GM23248 (cell line): ENCODE measurements at regions not wholly inside any gene's neighbourhood (a gene's known extent, or its start where the extent isn't known, plus 50 kb on each side); places are given as distances from the start of the nearest gene placed in this dataset.

Experiments used
- DNase-seq: peaks from one replicate; pipeline ENCODE4 v3.0.0-alpha.2; 2015
- H2AFZ ChIP-seq: fragments of 200-600 bp; sonication (generic); 2 replicates; pipeline ENCODE4 v1.6.1; 2016; ENCODE audit warnings: antibody characterized with exemption
- H3F3A ChIP-seq: fragments of 200-600 bp; sonication (generic); 2 replicates; pipeline ENCODE4 v1.6.1; 2016; ENCODE audit warnings: mild to moderate bottlenecking, antibody characterized with exemption, mixed run types; ENCODE audit not compliant: insufficient read depth
- H3K27ac ChIP-seq: fragments of 200-600 bp; sonication (generic); 2 replicates; pipeline ENCODE4 v1.5.1; 2016; ENCODE audit warnings: mild to moderate bottlenecking
- H3K27me3 ChIP-seq: fragments of 200-600 bp; sonication (generic); replicated peaks from 2 replicates; pipeline ENCODE4 v1.6.1; 2016; ENCODE audit warnings: mild to moderate bottlenecking; ENCODE audit not compliant: insufficient read depth
- H3K36me3 ChIP-seq: fragments of 200-600 bp; sonication (generic); 2 replicates; pipeline ENCODE4 v1.6.1; 2016; ENCODE audit warnings: low read depth, mild to moderate bottlenecking
- H3K4me1 ChIP-seq: fragments of 200-600 bp; sonication (generic); 2 replicates; pipeline ENCODE4 v1.6.1; 2016; ENCODE audit warnings: mild to moderate bottlenecking; ENCODE audit not compliant: insufficient read depth
- H3K4me2 ChIP-seq: fragments of 200-600 bp; sonication (generic); one replicate; pipeline ENCODE4 v1.6.1; 2016; ENCODE audit warnings: mild to moderate bottlenecking; ENCODE audit not compliant: unreplicated experiment
- H3K4me3 ChIP-seq: fragments of 200-600 bp; sonication (generic); 2 replicates; pipeline ENCODE4 v1.5.1; 2016; ENCODE audit warnings: mild to moderate bottlenecking
- H3K79me2 ChIP-seq: fragments of 200-600 bp; sonication (generic); 2 replicates; pipeline ENCODE4 v1.6.1; 2016; ENCODE audit warnings: mild to moderate bottlenecking; ENCODE audit not compliant: insufficient read depth
- H3K9ac ChIP-seq: fragments of 200-600 bp; sonication (generic); 2 replicates; pipeline ENCODE4 v1.6.1; 2016; ENCODE audit warnings: mild to moderate bottlenecking
- H3K9me2 ChIP-seq: fragments of 200-600 bp; sonication (generic); 2 replicates; pipeline ENCODE4 v1.6.1; 2016; ENCODE audit warnings: mixed run types, mild to moderate bottlenecking, moderate library complexity; ENCODE audit not compliant: insufficient read depth
- H3K9me3 ChIP-seq: fragments of 200-600 bp; sonication (generic); one replicate; pipeline ENCODE4 v1.6.1; 2017; ENCODE audit warnings: low read depth
- H4K20me1 ChIP-seq: fragments of 200-600 bp; sonication (generic); 2 replicates; pipeline ENCODE4 v1.6.0; 2016; ENCODE audit not compliant: insufficient read depth
- EZH2 ChIP-seq: fragments of 200-600 bp; sonication (generic); IDR thresholded peaks from 2 replicates; pipeline ENCODE4 v1.6.1; 2018; ENCODE audit warnings: antibody characterized with exemption, mild to moderate bottlenecking; ENCODE audit not compliant: insufficient read depth, poor library complexity, severe bottlenecking
- EZH2phosphoT487 ChIP-seq: fragments of 200-600 bp; sonication (generic); IDR thresholded peaks from 2 replicates; pipeline ENCODE4 v1.6.1; 2018; ENCODE audit warnings: antibody characterized with exemption, moderate library complexity, mild to moderate bottlenecking, low read depth; ENCODE audit not compliant: insufficient read depth
- WGBS, 2 experiments: methylation state at CpG; one replicate each; pipeline ENCODE4 v1.1.6; 2015 to 2017; ENCODE audit warnings: low lambda C conversion rate in 2 of 2, low coverage in 1 of 2; ENCODE audit errors: missing lambda C conversion rate in 2 of 2; 5-methylcytosine and 5-hydroxymethylcytosine counted together
- in situ Hi-C: fragments of 300-500 bp; cut with MboI; formaldehyde crosslinking; loops from 2 replicates; pipeline ENCODE4 v1.15.0; 2020

DNA sequence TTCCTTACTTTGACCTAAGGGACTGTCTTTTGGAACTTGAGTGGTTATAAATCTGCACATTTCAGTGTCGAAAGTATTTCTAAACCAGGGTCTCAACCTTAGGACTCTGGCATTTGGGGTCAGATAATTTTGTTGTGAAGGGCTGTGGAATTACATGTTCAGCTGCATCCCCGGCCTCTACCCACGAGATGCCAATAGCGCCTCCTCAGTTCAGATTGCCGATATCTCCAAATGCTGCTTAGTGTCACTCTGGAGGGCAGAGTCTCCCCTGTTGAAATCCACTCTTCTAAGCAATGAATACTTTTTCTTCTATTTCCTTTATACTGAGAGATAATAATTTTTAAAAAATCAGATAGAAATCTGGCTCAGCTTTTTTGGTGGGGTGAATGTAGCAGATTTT lies 379.4 kb upstream of the RGS6 start:
- TF ChIP-seq EZH2 (no peak), EZH2phosphoT487 (no peak)
- Histone ChIP-seq H3K4me1 (peaks cover 25% of the 10 kb centered on the region), H3K36me3 (no peaks in the 10 kb centered on the region), H3K4me3 (no peak overlapping the region), H3K9me3 (no peaks in the 10 kb centered on the region), H3K4me2 (no peak overlapping the region), H3K79me2 (peaks cover 86% of the 10 kb centered on the region), H3K27ac (no peak overlapping the region), H4K20me1 (no peaks in the 10 kb centered on the region), H3F3A (peaks cover 33% of the 10 kb centered on the region), H3K9ac (no peak overlapping the region), H3K27me3 (no peaks in the 10 kb centered on the region), H3K9me2 (no peaks in the 10 kb centered on the region), H2AFZ (no peak overlapping the region)
- in situ Hi-C loops: no loop called here
- no peak for DNase-seq
- 95 to 97% methylated on average over 5 of the region's 5 CpGs for WGBS, 2 experiments

DNA sequence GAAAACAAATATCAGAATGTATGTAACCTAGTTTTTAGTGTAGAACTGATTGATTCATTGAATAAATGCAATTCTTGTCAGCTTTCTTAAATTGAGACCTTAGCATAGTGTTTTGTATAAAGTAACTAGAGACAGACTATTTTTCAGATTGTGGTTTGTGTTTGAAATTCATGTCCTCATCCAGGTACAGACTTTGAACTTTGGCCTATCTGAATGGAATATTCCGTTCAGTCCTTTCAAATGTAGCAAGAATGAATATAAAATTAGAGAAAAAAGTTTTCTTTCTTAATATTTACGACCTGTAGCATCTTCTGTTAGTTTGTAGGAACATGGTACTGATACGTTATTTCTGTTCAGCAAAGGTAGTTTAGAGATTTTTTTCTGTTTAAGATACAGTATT lies 378.4 kb upstream of the RGS6 start:
- H3K9ac ChIP-seq: no peak overlapping the region
- no peaks in the 10 kb centered on the region for H3K27me3 ChIP-seq
- DNase-seq: no peak
- no peaks in the 10 kb centered on the region for H3K36me3 ChIP-seq
- H3K9me3 ChIP-seq: no peaks in the 10 kb centered on the region
- H3K4me3 ChIP-seq: no peak overlapping the region
- TF ChIP-seq EZH2: no peak
- no peak for TF ChIP-seq EZH2phosphoT487
- in situ Hi-C loops: no loop called here
- H4K20me1 ChIP-seq: no peaks in the 10 kb centered on the region
- 90 to 96% methylated on average over 3 of the region's 3 CpGs for WGBS, 2 experiments
- H3K4me2 ChIP-seq: no peak overlapping the region
- H3K79me2 ChIP-seq: peaks cover 86% of the 10 kb centered on the region
- H3K27ac ChIP-seq: no peak overlapping the region
- no peaks in the 10 kb centered on the region for H3K9me2 ChIP-seq
- H3F3A ChIP-seq: peaks cover 33% of the 10 kb centered on the region
- H2AFZ ChIP-seq: no peak overlapping the region
- peaks cover 25% of the 10 kb centered on the region for H3K4me1 ChIP-seq

DNA sequence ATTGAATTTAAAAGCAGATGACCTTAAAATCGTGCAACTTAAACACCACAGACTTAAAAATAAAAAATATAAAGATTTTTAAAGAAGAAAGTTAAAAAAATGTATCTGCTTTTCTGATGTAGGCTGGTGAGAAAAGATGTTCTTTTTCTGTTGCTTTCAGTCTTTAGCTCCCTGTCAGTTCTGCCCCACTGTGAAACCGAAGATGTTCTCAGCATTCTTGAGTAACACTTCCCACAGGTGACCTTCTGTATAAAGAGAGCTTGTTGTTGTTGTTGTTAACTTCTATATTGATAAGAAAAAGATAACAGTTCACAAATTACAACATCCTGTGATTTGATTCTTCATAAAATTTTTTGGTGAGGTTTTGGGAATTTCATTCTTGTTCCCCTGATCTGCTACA lies 377.9 kb upstream of the RGS6 start:
- H3K27me3 ChIP-seq: no peaks in the 10 kb centered on the region
- H3F3A ChIP-seq: peaks cover 33% of the 10 kb centered on the region
- H3K9me3 ChIP-seq: no peaks in the 10 kb centered on the region
- H3K9me2 ChIP-seq: no peaks in the 10 kb centered on the region
- H3K79me2 ChIP-seq: peaks cover 86% of the 10 kb centered on the region
- no peak for DNase-seq
- TF ChIP-seq EZH2: no peak
- in situ Hi-C loops: no loop called here
- H3K9ac ChIP-seq: no peak overlapping the region
- no peaks in the 10 kb centered on the region for H3K36me3 ChIP-seq
- H3K4me2 ChIP-seq: no peak overlapping the region
- no peaks in the 10 kb centered on the region for H4K20me1 ChIP-seq
- H2AFZ ChIP-seq: no peak overlapping the region
- H3K4me3 ChIP-seq: no peak overlapping the region
- no peak overlapping the region for H3K27ac ChIP-seq
- H3K4me1 ChIP-seq: peaks cover 25% of the 10 kb centered on the region
- WGBS, 2 experiments: 85 to 89% methylated on average over 2 of the region's 2 CpGs

DNA sequence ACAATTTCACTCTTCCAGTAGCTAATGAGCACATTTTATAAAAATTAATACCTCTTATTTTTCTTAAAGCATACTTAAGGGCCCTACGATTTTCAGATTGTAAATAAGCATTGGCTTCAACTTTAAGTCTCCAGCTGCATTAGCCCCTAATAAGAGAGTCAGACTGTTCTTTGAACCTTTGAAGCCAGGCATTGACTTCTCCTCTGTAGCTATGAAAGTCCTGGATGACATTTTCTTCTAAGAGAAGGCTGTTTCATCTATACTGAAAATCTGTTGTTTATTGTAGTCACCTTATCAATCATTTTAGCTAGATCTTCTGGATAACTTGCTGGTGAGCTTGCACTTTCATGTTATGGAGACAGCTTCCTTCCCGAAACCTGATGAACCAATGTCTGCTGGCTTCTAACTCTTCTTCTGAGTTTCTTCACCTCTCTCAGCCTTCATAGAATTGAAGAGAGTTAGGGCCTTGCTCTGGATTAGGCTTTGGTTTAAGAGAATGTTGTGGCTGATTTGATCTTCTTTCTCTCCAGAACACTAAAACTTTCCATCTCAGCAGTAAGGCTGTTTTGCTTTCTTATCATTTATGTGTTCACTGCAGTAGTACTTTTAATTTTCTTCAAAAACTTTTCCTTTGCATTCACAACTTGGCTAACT lies 377.1 kb upstream of the RGS6 start:
- no peak overlapping the region for H3K4me2 ChIP-seq
- TF ChIP-seq EZH2phosphoT487 (no peak), EZH2 (no peak)
- H4K20me1 ChIP-seq: no peaks in the 10 kb centered on the region
- H3K79me2 ChIP-seq: peaks cover 86% of the 10 kb centered on the region
- no peak overlapping the region for H2AFZ ChIP-seq
- peaks cover 25% of the 10 kb centered on the region for H3K4me1 ChIP-seq
- WGBS, 2 experiments: 97 to 100% methylated on average over 2 of the region's 2 CpGs
- no peak overlapping the region for H3K27ac ChIP-seq
- H3K9me3 ChIP-seq: no peaks in the 10 kb centered on the region
- DNase-seq: no peak
- H3K27me3 ChIP-seq: no peaks in the 10 kb centered on the region
- H3K36me3 ChIP-seq: no peaks in the 10 kb centered on the region
- in situ Hi-C loops: no loop called here
- H3K9me2 ChIP-seq: no peaks in the 10 kb centered on the region
- H3K4me3 ChIP-seq: no peak overlapping the region
- H3F3A ChIP-seq: peaks cover 33% of the 10 kb centered on the region
- H3K9ac ChIP-seq: no peak overlapping the region
